ENCODE measurements at regions not wholly inside any gene's neighbourhood (a gene's known extent, or its start where the extent isn't known, plus 50 kb on each side); places are given as distances from the start of the nearest gene placed in this dataset.

GRCh38 chr16:47781673-47782072, 320.5 kb downstream of the PHKB start:
- no peak for DNase-seq (ENCODE audit: low spot score)

- no peak for DNase-seq (ENCODE audit: low spot score)
These were observed 319.2 kb downstream of the PHKB start for GRCh38 chr16:47780213-47780875.

- no peak for DNase-seq (ENCODE audit: low spot score)
These were observed 318.3 kb downstream of the PHKB start for GRCh38 chr16:47779201-47780016.

- no peak for DNase-seq (ENCODE audit: low spot score)
These were observed 317.1 kb downstream of the PHKB start for GRCh38 chr16:47778106-47778801.

GRCh38 chr16:47777220-47777619, 316.1 kb downstream of the PHKB start:
- no peak for DNase-seq (ENCODE audit: low spot score)

GRCh38 chr16:47774661-47775060, 313.5 kb downstream of the PHKB start:
- DNase-seq (ENCODE audit: low spot score) = no peak

- no peak for DNase-seq (ENCODE audit: low spot score)
These were observed 292.5 kb downstream of the PHKB start for GRCh38 chr16:47753659-47754058.

Data from mesenteric fat pad (tissue), 1 donor.